SK-N-SH treated with all-trans-retinoic acid at 6 μM for 48 hours (cell line): ENCODE measurements at regions not wholly inside any gene's neighbourhood (a gene's known extent, or its start where the extent isn't known, plus 50 kb on each side); places are given as distances from the start of the nearest gene placed in this dataset.
A peak's percentile ranks its signal among the peaks of the same experiment; 100 is the strongest.

Experiments
- ATAC-seq: fragments of 200-7000 bp; cut with Tn5 transposase; 3 replicates; pipeline ENCODE4 v1.9.1; 2020; ENCODE audit warnings: mild to moderate bottlenecking, moderate library complexity
- BACH2 ChIP-seq: fragments of 250-450 bp; sonication (Bioruptor Pico); IDR thresholded peaks from 2 replicates; pipeline ENCODE4 v1.9.0; 2021; ENCODE audit warnings: mild to moderate bottlenecking, borderline replicate concordance
- CREB5 ChIP-seq: fragments of 250-450 bp; sonication (Bioruptor Pico); IDR thresholded peaks from 2 replicates; pipeline ENCODE4 v1.5.1; 2020; ENCODE audit warnings: low read depth, mild to moderate bottlenecking, moderate library complexity
- CSRNP3 ChIP-seq: fragments of 250-450 bp; sonication (Bioruptor Pico); IDR thresholded peaks from 2 replicates; pipeline ENCODE4 v1.5.1; 2021; ENCODE audit warnings: mild to moderate bottlenecking, moderate library complexity
- ESRRG ChIP-seq: fragments of 250-450 bp; sonication (Bioruptor Pico); IDR thresholded peaks from 2 replicates; pipeline ENCODE4 v1.6.1; 2021; ENCODE audit warnings: mild to moderate bottlenecking
- GLIS3 ChIP-seq: fragments of 250-450 bp; sonication (Bioruptor Pico); IDR thresholded peaks from 2 replicates; pipeline ENCODE4 v1.5.0; 2020; ENCODE audit warnings: mild to moderate bottlenecking, moderate library complexity
- OSR1 ChIP-seq: fragments of 250-450 bp; sonication (Bioruptor Pico); IDR thresholded peaks from 2 replicates; pipeline ENCODE4 v1.8.0; 2022; ENCODE audit warnings: moderate library complexity, mild to moderate bottlenecking, inconsistent platforms
- PATZ1 ChIP-seq: fragments of 250-450 bp; sonication (Bioruptor Pico); IDR thresholded peaks from 2 replicates; pipeline ENCODE4 v1.8.0; 2020; ENCODE audit warnings: mild to moderate bottlenecking, moderate library complexity, borderline replicate concordance
- POU6F1 ChIP-seq: fragments of 250-450 bp; sonication (Bioruptor Pico); IDR thresholded peaks from 2 replicates; pipeline ENCODE4 v1.8.0; 2021; ENCODE audit warnings: low read depth, mild to moderate bottlenecking, moderate library complexity, borderline replicate concordance
- PPARA ChIP-seq: fragments of 250-450 bp; sonication (Bioruptor Pico); IDR thresholded peaks from 2 replicates; pipeline ENCODE4 v1.5.0; 2020; ENCODE audit warnings: mild to moderate bottlenecking, borderline replicate concordance
- RARB ChIP-seq: fragments of 250-450 bp; sonication (Bioruptor Pico); IDR thresholded peaks from 2 replicates; pipeline ENCODE4 v1.8.0; 2021; ENCODE audit warnings: mild to moderate bottlenecking, moderate library complexity
- SNAI2 ChIP-seq: fragments of 250-450 bp; sonication (Bioruptor Pico); IDR thresholded peaks from 2 replicates; pipeline ENCODE4 v1.5.0; 2020; ENCODE audit warnings: mild to moderate bottlenecking, moderate library complexity
- TCF4 ChIP-seq: fragments of 250-450 bp; sonication (Bioruptor Pico); IDR thresholded peaks from 2 replicates; pipeline ENCODE4 v1.8.0; 2021; ENCODE audit warnings: mild to moderate bottlenecking, moderate library complexity, borderline replicate concordance
- TOX ChIP-seq: fragments of 250-450 bp; sonication (Bioruptor Pico); IDR thresholded peaks from 2 replicates; pipeline ENCODE4 v1.8.0; 2021; ENCODE audit warnings: mild to moderate bottlenecking, moderate library complexity, borderline replicate concordance
- TSHZ2 ChIP-seq: fragments of 250-450 bp; sonication (Bioruptor Pico); IDR thresholded peaks from 2 replicates; pipeline ENCODE4 v1.5.0; 2020; ENCODE audit warnings: mild to moderate bottlenecking, moderate library complexity
- ZFP3 ChIP-seq: fragments of 250-450 bp; sonication (Bioruptor Pico); IDR thresholded peaks from 2 replicates; pipeline ENCODE4 v1.5.0; 2020; ENCODE audit warnings: mild to moderate bottlenecking, moderate library complexity
- ZFP30 ChIP-seq: fragments of 450-650 bp; formaldehyde crosslinking; IDR thresholded peaks from 2 replicates; pipeline ENCODE4 v1.5.0; 2022; ENCODE audit warnings: mild to moderate bottlenecking, moderate library complexity
- ZNF70 ChIP-seq: fragments of 450-650 bp; formaldehyde crosslinking; IDR thresholded peaks from 2 replicates; pipeline ENCODE4 v1.5.0; 2020; ENCODE audit warnings: mild to moderate bottlenecking, moderate library complexity
- ZNF8 ChIP-seq: fragments of 450-650 bp; formaldehyde crosslinking; IDR thresholded peaks from 2 replicates; pipeline ENCODE4 v1.5.0; 2020; ENCODE audit warnings: mild to moderate bottlenecking, moderate library complexity

GRCh38 chr7:128162666-128163065 is 78.4 kb upstream of the LEP start:
- no peak for TF ChIP-seq ZNF8 (CRISPR knock-in tag)
- no peak for ATAC-seq

GRCh38 chr7:128163473-128163872 is 77.6 kb upstream of the LEP start:
- no peak for ATAC-seq
- TF ChIP-seq ESRRG = no peak
- TF ChIP-seq, all 23 proteins: peak for 0

GRCh38 chr7:128164061-128164954 is 76.8 kb upstream of the LEP start:
- ATAC-seq = peak; percentile 84
- TF ChIP-seq ZNF70 (CRISPR knock-in tag) = no peak
- no peak for TF ChIP-seq CREB5 (CRISPR knock-in tag)
- no peak for TF ChIP-seq ZNF8 (CRISPR knock-in tag)
- TF ChIP-seq ZFP30 (CRISPR knock-in tag) = no peak

GRCh38 chr7:128164955-128165670 is 76.0 kb upstream of the LEP start:
- TF ChIP-seq ZFP3 (CRISPR knock-in tag) = peak; percentile 34; the same call in 1 of the 2 replicates
- TF ChIP-seq GLIS3 (CRISPR knock-in tag) = no peak
- no peak for TF ChIP-seq RARB (CRISPR knock-in tag)
- ATAC-seq = no peak

- no peak for ATAC-seq
- TF ChIP-seq CSRNP3 (no peak), RARB (CRISPR knock-in tag) (no peak), ESRRG (no peak)
- TF ChIP-seq, all 23 proteins: peak for 0
Measured at GRCh38 chr7:128165927-128166420, 75.1 kb upstream of the LEP start.

- ATAC-seq = peak; percentile 1; the same call in 2 of the 3 replicates
- TF ChIP-seq POU6F1 (no peak), TOX (CRISPR knock-in tag) (no peak), BACH2 (no peak), CSRNP3 (no peak), SNAI2 (CRISPR knock-in tag) (no peak), OSR1 (no peak), PATZ1 (CRISPR knock-in tag) (no peak), TSHZ2 (CRISPR knock-in tag) (no peak), ZFP3 (CRISPR knock-in tag) (no peak), ZFP30 (CRISPR knock-in tag) (no peak), PPARA (no peak), CREB5 (CRISPR knock-in tag) (no peak), TCF4 (CRISPR knock-in tag) (no peak)
Measured at GRCh38 chr7:128166603-128167041, 74.5 kb upstream of the LEP start.
